H1 (cell line): ENCODE measurements at regions not wholly inside any gene's neighbourhood (a gene's known extent, or its start where the extent isn't known, plus 50 kb on each side); places are given as distances from the start of the nearest gene placed in this dataset.

Experiments used
- CTCF ChIA-PET: fragments of 300-600 bp; sonication (Branson Sonifier 250); formaldehyde crosslinking; loops from one replicate; lab custom pipeline; 2021; ENCODE audit not compliant: partially characterized antibody; lab: Charles Lee
- POLR2A ChIA-PET: fragments of 300-600 bp; sonication (Branson Sonifier 250); formaldehyde crosslinking; loops from one replicate; lab custom pipeline; 2021; ENCODE audit warnings: inconsistent platforms; ENCODE audit not compliant: partially characterized antibody; lab: Charles Lee
- DNase-seq, 2 experiments: peaks; one replicate each; pipeline versions ENCODE4 v3.0.0 to v3.0.0-alpha.2; 2010 to 2022; ENCODE audit warnings: low spot score in 2 of 2, low read depth in 1 of 2, mixed read lengths in 1 of 2
- FAIRE-seq: peaks from 2 replicates; lab custom pipeline; 2011; peaks lifted over from hg19 to GRCh38; lab: Jason Lieb, UNC
- H2AFZ ChIP-seq: 2 replicates; pipeline ENCODE4 v1.8.1; 2012; ENCODE audit warnings: low read length, inconsistent platforms
- H2AK5ac ChIP-seq: 2 replicates; pipeline ENCODE4 v1.6.1; 2013; ENCODE audit warnings: low read depth, low read length
- H2BK120ac ChIP-seq: replicated peaks from 2 replicates; pipeline ENCODE3; 2013; ENCODE audit warnings: low read depth, low read length, inconsistent platforms
- H2BK12ac ChIP-seq: 2 replicates; pipeline ENCODE4 v1.6.1; 2013; ENCODE audit warnings: low read depth, low read length
- H2BK15ac ChIP-seq: 2 replicates; pipeline ENCODE4 v1.6.1; 2013; ENCODE audit warnings: low read length
- H2BK20ac ChIP-seq: 2 replicates; pipeline ENCODE4 v1.6.1; 2013; ENCODE audit warnings: low read length
- H2BK5ac ChIP-seq: 2 replicates; pipeline ENCODE4 v1.6.1; 2013; ENCODE audit warnings: low read depth, low read length
- H3K14ac ChIP-seq: 2 replicates; pipeline ENCODE4 v1.6.1; 2013; ENCODE audit warnings: inconsistent platforms; ENCODE audit not compliant: insufficient read length
- H3K18ac ChIP-seq: 2 replicates; pipeline ENCODE4 v1.6.1; 2013; ENCODE audit warnings: low read length; ENCODE audit errors: extremely low read depth
- H3K23ac ChIP-seq: 2 replicates; pipeline ENCODE4 v1.6.1; 2013; ENCODE audit warnings: inconsistent platforms; ENCODE audit not compliant: insufficient read length
- H3K23me2 ChIP-seq: 2 replicates; pipeline ENCODE4 v1.6.1; 2013; ENCODE audit warnings: low read depth, low read length
- H3K27ac ChIP-seq: 2 replicates; pipeline ENCODE4 v1.6.1; 2011; ENCODE audit warnings: low read depth, low read length, inconsistent platforms
- H3K27me3 ChIP-seq, 4 experiments: replicated peaks in 1 of 4; 1 replicate in 1 of 4; 2 replicates in 3 of 4; pipeline versions ENCODE4 v1.6.1 to v1.8.1; 2011 to 2013; ENCODE audit warnings: low read length in 3 of 4, mild to moderate bottlenecking in 3 of 4, inconsistent platforms in 2 of 4, mixed read lengths in 2 of 4, moderate library complexity in 1 of 4; ENCODE audit not compliant: control insufficient read depth in 3 of 4, insufficient read depth in 3 of 4; ENCODE audit errors: extremely low read depth in 1 of 4
- H3K36me3 ChIP-seq, 4 experiments: 2 replicates each; pipeline versions ENCODE4 v1.6.1 to v1.8.1; 2011 to 2013; ENCODE audit warnings: mild to moderate bottlenecking in 4 of 4, low read length in 3 of 4, moderate library complexity in 2 of 4, control low read depth in 1 of 4, inconsistent platforms in 1 of 4; ENCODE audit not compliant: insufficient read depth in 4 of 4, control insufficient read depth in 2 of 4
- H3K4ac ChIP-seq: replicated peaks from 2 replicates; pipeline ENCODE3; 2013; ENCODE audit warnings: low read length, low read depth, mixed read lengths, inconsistent platforms; ENCODE audit not compliant: insufficient read length
- H3K4me1 ChIP-seq, 4 experiments: replicated peaks in 1 of 4; 1 replicate in 1 of 4; 2 replicates in 3 of 4; pipeline versions ENCODE4 v1.6.1 to v1.8.1; 2011 to 2013; ENCODE audit warnings: low read length in 3 of 4, inconsistent platforms in 2 of 4, mixed read lengths in 1 of 4; ENCODE audit not compliant: insufficient read depth in 4 of 4, control insufficient read depth in 3 of 4
- H3K4me2 ChIP-seq, 2 experiments: 2 replicates each; pipeline versions ENCODE4 v1.6.1 to v1.8.1; 2011 to 2013; ENCODE audit warnings: low read depth in 2 of 2, low read length in 2 of 2, control low read depth in 1 of 2, inconsistent platforms in 1 of 2, mild to moderate bottlenecking in 1 of 2; ENCODE audit not compliant: insufficient read depth in 1 of 2
- H3K4me3 ChIP-seq, 4 experiments: fragments of 200-600, 300-600 bp in 1 of 4; sonication (generic), shearing (Covaris generic), sonication (Bioruptor Twin) in 1 of 4; 2 replicates each; pipeline versions ENCODE4 v1.5.1 to v1.8.1; 2011 to 2016; ENCODE audit warnings: low read length in 4 of 4, low read depth in 3 of 4, control low read depth in 2 of 4, inconsistent platforms in 2 of 4, mild to moderate bottlenecking in 2 of 4, mixed read lengths in 1 of 4, moderate library complexity in 1 of 4; ENCODE audit not compliant: insufficient read depth in 2 of 4; ENCODE audit errors: extremely low read depth in 1 of 4
- H3K56ac ChIP-seq: replicated peaks from 2 replicates; pipeline ENCODE3; 2013; ENCODE audit warnings: low read depth, mild to moderate bottlenecking, mixed read lengths, low read length, inconsistent platforms; ENCODE audit not compliant: insufficient read length
- H3K79me1 ChIP-seq: 2 replicates; pipeline ENCODE4 v1.6.1; 2013; ENCODE audit warnings: low read depth, low read length, control low read depth
- H3K79me2 ChIP-seq, 2 experiments: 2 replicates each; pipeline versions ENCODE4 v1.6.1 to v1.8.1; 2012 to 2013; ENCODE audit warnings: low read length in 2 of 2, mild to moderate bottlenecking in 2 of 2, inconsistent platforms in 1 of 2; ENCODE audit not compliant: insufficient read depth in 2 of 2, control insufficient read depth in 1 of 2
- H3K9ac ChIP-seq, 4 experiments: replicated peaks in 1 of 4; 1 replicate in 1 of 4; 2 replicates in 3 of 4; pipeline versions ENCODE4 v1.6.1 to v1.8.1; 2011 to 2013; ENCODE audit warnings: low read depth in 3 of 4, low read length in 3 of 4, control low read depth in 2 of 4, mild to moderate bottlenecking in 2 of 4, moderate library complexity in 2 of 4, inconsistent platforms in 1 of 4; ENCODE audit errors: extremely low read depth in 1 of 4
- H3K9me3 ChIP-seq, 2 experiments: 2 replicates each; pipeline versions ENCODE4 v1.6.1 to v1.8.1; 2012 to 2013; ENCODE audit warnings: mild to moderate bottlenecking in 2 of 2, moderate library complexity in 2 of 2, control low read depth in 1 of 2, inconsistent platforms in 1 of 2, low read depth in 1 of 2, low read length in 1 of 2, mixed read lengths in 1 of 2; ENCODE audit not compliant: insufficient read depth in 2 of 2
- H4K20me1 ChIP-seq, 2 experiments: replicated peaks in 1 of 2; 2 replicates each; pipeline versions ENCODE3 to v1.8.1; 2011 to 2013; ENCODE audit warnings: inconsistent platforms in 2 of 2, low read length in 2 of 2, mild to moderate bottlenecking in 1 of 2; ENCODE audit not compliant: insufficient read depth in 2 of 2, control insufficient read depth in 1 of 2
- H4K5ac ChIP-seq: 2 replicates; pipeline ENCODE4 v1.6.1; 2013; ENCODE audit warnings: low read length, low read depth, mixed read lengths, inconsistent platforms; ENCODE audit not compliant: insufficient read length
- H4K8ac ChIP-seq: 2 replicates; pipeline ENCODE4 v1.8.0; 2013; ENCODE audit warnings: mild to moderate bottlenecking, moderate library complexity, low read length, inconsistent platforms; ENCODE audit not compliant: insufficient read depth; ENCODE audit errors: extremely low read depth
- H4K91ac ChIP-seq: replicated peaks from 2 replicates; pipeline ENCODE3; 2013; ENCODE audit warnings: low read length, mixed read lengths, inconsistent platforms; ENCODE audit not compliant: insufficient read length
- ASH2L ChIP-seq: fragments of 200-600, 300-600 bp; sonication (generic); IDR thresholded peaks from one replicate; pipeline ENCODE4 v1.7.1; 2017; ENCODE audit warnings: low read length
- CHD2 ChIP-seq: IDR thresholded peaks from 2 replicates; pipeline ENCODE4 v1.6.1; 2012; ENCODE audit warnings: low read length, improper control_type of control experiment
- CREB1 ChIP-seq: IDR thresholded peaks from 2 replicates; pipeline ENCODE4 v1.6.1; 2012; ENCODE audit warnings: inconsistent platforms
- CTCF ChIP-seq, 3 experiments: IDR thresholded peaks; 1 replicate in 2 of 3; 2 replicates in 1 of 3; pipeline versions ENCODE4 v1.5.1 to v1.6.1; 2011; ENCODE audit warnings: low read length in 3 of 3, mild to moderate bottlenecking in 3 of 3, inconsistent platforms in 2 of 3, low read depth in 1 of 3, moderate library complexity in 1 of 3; ENCODE audit not compliant: insufficient read depth in 1 of 3; ENCODE audit errors: control extremely low read depth in 1 of 3
- HDAC2 ChIP-seq, 2 experiments: fragments of 300-600 bp in 1 of 2; sonication (generic) in 1 of 2; IDR thresholded peaks; 2 replicates each; pipeline ENCODE4 v1.6.1; 2011 to 2012; ENCODE audit warnings: low read depth in 2 of 2, low read length in 2 of 2, mild to moderate bottlenecking in 2 of 2, moderate library complexity in 2 of 2, borderline replicate concordance in 1 of 2, inconsistent platforms in 1 of 2
- JUN ChIP-seq: IDR thresholded peaks from 2 replicates; pipeline ENCODE4 v1.6.1; 2011; ENCODE audit warnings: low read depth, mild to moderate bottlenecking, improper control_type of control experiment, low read length
- KDM4A ChIP-seq: IDR thresholded peaks from one replicate; pipeline ENCODE4 v1.7.1; 2012; ENCODE audit warnings: low read depth, mild to moderate bottlenecking, moderate library complexity, low read length, inconsistent platforms; ENCODE audit not compliant: severe bottlenecking
- POLR2A ChIP-seq, 2 experiments: IDR thresholded peaks; 1 replicate in 1 of 2; 2 replicates in 1 of 2; pipeline ENCODE4 v1.6.1; 2011; ENCODE audit warnings: low read depth in 2 of 2, low read length in 2 of 2, mild to moderate bottlenecking in 2 of 2; ENCODE audit errors: control extremely low read depth in 1 of 2
- RXRA ChIP-seq: IDR thresholded peaks from 2 replicates; pipeline ENCODE4 v1.6.1; 2011; ENCODE audit warnings: low read depth, mild to moderate bottlenecking, low read length, moderate library complexity; ENCODE audit not compliant: insufficient read depth
- USF2 ChIP-seq: IDR thresholded peaks from 2 replicates; pipeline ENCODE4 v1.6.1; 2011; ENCODE audit warnings: low read length, improper control_type of control experiment
- YY1 ChIP-seq: IDR thresholded peaks from 2 replicates; pipeline ENCODE4 v1.6.1; 2011; ENCODE audit warnings: low read depth, mild to moderate bottlenecking, low read length
- ZNF274 ChIP-seq: IDR thresholded peaks from 2 replicates; pipeline ENCODE4 v1.7.0; 2012; ENCODE audit warnings: low read length, borderline replicate concordance; ENCODE audit errors: extremely low read depth
- WGBS, 2 experiments: shearing (Covaris generic) in 1 of 2; methylation state at CpG; one replicate each; pipeline versions ENCODE4 v1.1.6 to v1.1.7; 2013 to 2015; ENCODE audit warnings: low lambda C conversion rate in 2 of 2, mixed read lengths in 2 of 2, inconsistent platforms in 1 of 2, low coverage in 1 of 2, missing lambda C conversion rate in 1 of 2; ENCODE audit not compliant: insufficient replicate concordance in 2 of 2, insufficient coverage in 1 of 2, insufficient read length in 1 of 2; ENCODE audit errors: extremely low coverage in 1 of 2, missing lambda C conversion rate in 1 of 2; 5-methylcytosine and 5-hydroxymethylcytosine counted together

- DNase-seq (peak in 1 of 2 experiments; percentile 27), FAIRE-seq (no peak)
- Histone ChIP-seq H2BK120ac (no peak overlapping the region), H4K20me1 (no peaks in the 10 kb centered on the region), H2BK12ac (no peak overlapping the region), H3K18ac (no peak overlapping the region), H4K8ac (no peak overlapping the region), H4K91ac (no peak overlapping the region), H3K4me1 (no peaks in the 10 kb centered on the region), H3K9ac (no peak overlapping the region), H2AK5ac (no peak overlapping the region), H3K4me2 (no peak overlapping the region), H2BK20ac (no peak overlapping the region), H3K79me2 (no peaks in the 10 kb centered on the region), H3K79me1 (no peaks in the 10 kb centered on the region), H3K9me3 (no peaks in the 10 kb centered on the region), H3K14ac (no peak overlapping the region), H3K23me2 (no peaks in the 10 kb centered on the region), H2AFZ (no peak overlapping the region), H3K4me3 (no peak overlapping the region), H4K5ac (no peak overlapping the region), H3K4ac (no peak overlapping the region), H2BK5ac (no peak overlapping the region), H3K27me3 (no peaks in the 10 kb centered on the region), H3K23ac (no peak overlapping the region), H3K56ac (no peak overlapping the region), H3K36me3 (no peaks in the 10 kb centered on the region), H2BK15ac (no peak overlapping the region), H3K27ac (no peak overlapping the region)
- WGBS, 2 experiments, result 88% methylated on average over 9 of the region's 9 CpGs; no CpG with 5 or more reads in 1 of the 2 experiments
- ChIA-PET CTCF (interaction anchor here (2.4 kb wide), 1 partner anchor 175 kb away, joined by 14 read pairs; no protein-coding TSS in a partner anchor), POLR2A (no interaction called here)
- TF ChIP-seq CHD2, result no peak
- TF ChIP-seq CTCF (IDR thresholded peaks at IDR 0.05; ENCODE audit: control extremely low read depth in 1 of 3, insufficient read depth in 1 of 3, low read depth in 1 of 3, low read length in 3 of 3), result no peak
- TF ChIP-seq ZNF274, result no peak
- TF ChIP-seq USF2, result no peak
- no peak for TF ChIP-seq ASH2L
- TF ChIP-seq RXRA, result no peak
- TF ChIP-seq CREB1, result no peak
- TF ChIP-seq HDAC2 (IDR thresholded peaks at IDR 0.05; ENCODE audit: borderline replicate concordance in 1 of 2, low read depth in 2 of 2, low read length in 2 of 2), result no peak
- no peak for TF ChIP-seq JUN
- no peak for TF ChIP-seq KDM4A
- no peak for TF ChIP-seq YY1
- no peak for TF ChIP-seq POLR2A (IDR thresholded peaks at IDR 0.05; ENCODE audit: control extremely low read depth in 1 of 2, low read depth in 2 of 2, low read length in 2 of 2)
Measured at GRCh38 chr2:109721135-109721534, 73.0 kb upstream of the RGPD5 start.
